Tibial nerve (tissue), 4 donors: ENCODE measurements at regions not wholly inside any gene's neighbourhood (a gene's known extent, or its start where the extent isn't known, plus 50 kb on each side); places are given as distances from the start of the nearest gene placed in this dataset.

Experiments
- EP300 ChIP-seq, 2 donors: sonication (generic); formaldehyde crosslinking; IDR thresholded peaks; one replicate each; pipeline ENCODE4 v1.6.1; 2017; ENCODE audit warnings: antibody characterized with exemption in 2 of 2, mild to moderate bottlenecking in 1 of 2
- POLR2A ChIP-seq, 2 donors: fragments of 450-650 bp; IDR thresholded peaks; one replicate each; pipeline ENCODE4 v1.6.1; 2017; ENCODE audit warnings: antibody characterized with exemption in 2 of 2, mild to moderate bottlenecking in 2 of 2, moderate library complexity in 2 of 2
- TF ChIP-seq, protein P1 (sequence below), 5 experiments: fragments of 200-600 bp in 3 of 5; fragments of 450-650 bp in 2 of 5; sonication (generic) in 3 of 5; IDR thresholded peaks; one replicate each; pipeline ENCODE4 v1.5.1; 2016 to 2019; ENCODE audit warnings: antibody characterized with exemption in 5 of 5, mild to moderate bottlenecking in 3 of 5, moderate library complexity in 2 of 5

DNA sequence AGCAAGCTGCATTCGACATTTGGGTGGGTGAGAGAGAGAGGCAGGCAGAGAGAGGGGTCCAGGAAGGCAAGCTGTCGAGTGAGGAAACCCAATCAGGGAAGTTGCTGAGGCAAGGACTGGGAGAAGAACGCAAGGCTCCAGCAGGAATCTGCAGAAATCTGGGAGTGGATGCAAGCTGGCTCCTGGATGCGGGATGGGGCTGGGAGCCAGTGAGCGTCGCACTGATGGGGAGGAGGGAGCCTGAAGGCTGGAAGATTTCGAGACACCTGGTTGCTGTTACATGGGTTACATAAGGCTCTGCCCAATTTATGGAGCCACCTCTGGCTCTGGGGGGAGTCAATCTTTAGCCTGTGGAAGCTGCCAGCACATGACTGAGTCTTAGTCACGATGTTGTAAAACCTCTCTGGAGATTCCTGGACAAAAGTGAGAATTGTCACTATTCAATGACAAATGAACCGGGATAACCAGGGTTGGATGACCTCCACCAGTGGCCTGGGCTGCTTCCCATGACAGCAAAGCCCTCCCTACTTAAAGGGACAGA, 51.1 kb upstream of the ADRB1 start:
- TF ChIP-seq, protein P1, sequence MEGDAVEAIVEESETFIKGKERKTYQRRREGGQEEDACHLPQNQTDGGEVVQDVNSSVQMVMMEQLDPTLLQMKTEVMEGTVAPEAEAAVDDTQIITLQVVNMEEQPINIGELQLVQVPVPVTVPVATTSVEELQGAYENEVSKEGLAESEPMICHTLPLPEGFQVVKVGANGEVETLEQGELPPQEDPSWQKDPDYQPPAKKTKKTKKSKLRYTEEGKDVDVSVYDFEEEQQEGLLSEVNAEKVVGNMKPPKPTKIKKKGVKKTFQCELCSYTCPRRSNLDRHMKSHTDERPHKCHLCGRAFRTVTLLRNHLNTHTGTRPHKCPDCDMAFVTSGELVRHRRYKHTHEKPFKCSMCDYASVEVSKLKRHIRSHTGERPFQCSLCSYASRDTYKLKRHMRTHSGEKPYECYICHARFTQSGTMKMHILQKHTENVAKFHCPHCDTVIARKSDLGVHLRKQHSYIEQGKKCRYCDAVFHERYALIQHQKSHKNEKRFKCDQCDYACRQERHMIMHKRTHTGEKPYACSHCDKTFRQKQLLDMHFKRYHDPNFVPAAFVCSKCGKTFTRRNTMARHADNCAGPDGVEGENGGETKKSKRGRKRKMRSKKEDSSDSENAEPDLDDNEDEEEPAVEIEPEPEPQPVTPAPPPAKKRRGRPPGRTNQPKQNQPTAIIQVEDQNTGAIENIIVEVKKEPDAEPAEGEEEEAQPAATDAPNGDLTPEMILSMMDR (IDR thresholded peaks at IDR 0.05) = no peak
- TF ChIP-seq POLR2A (IDR thresholded peaks at IDR 0.05) = no peak
- TF ChIP-seq EP300 (IDR thresholded peaks at IDR 0.05) = no peak
